Activated effector memory CD4-positive, alpha-beta T cell treated with Interleukin-2 at 50 U/mL for 16 hours (primary cell): ENCODE measurements at regions not wholly inside any gene's neighbourhood (a gene's known extent, or its start where the extent isn't known, plus 50 kb on each side); places are given as distances from the start of the nearest gene placed in this dataset.
"Not testable (repeated sequence)": the region's sequence is repeated elsewhere in the genome, so short reads cannot be mapped to it uniquely, and the experiment has no call there.

Experiments
- DNase-seq: peaks from one replicate; pipeline ENCODE4 v3.0.0-alpha.2; 2020

GRCh38 chr10:131042015-131042414 is 269.5 kb downstream of the TCERG1L start:
- DNase-seq, result not testable (repeated sequence)
